Stimulated activated CD8-positive, alpha-beta memory T cell treated with anti-CD3 and anti-CD28 coated beads, Interleukin-4, amount 100 ng/mL, for 24 hours (primary cell): ENCODE measurements at regions not wholly inside any gene's neighbourhood (a gene's known extent, or its start where the extent isn't known, plus 50 kb on each side); places are given as distances from the start of the nearest gene placed in this dataset.

Experiments used
- DNase-seq: peaks from one replicate; pipeline ENCODE4 v3.0.0-alpha.2; 2020; ENCODE audit warnings: low read depth

DNA sequence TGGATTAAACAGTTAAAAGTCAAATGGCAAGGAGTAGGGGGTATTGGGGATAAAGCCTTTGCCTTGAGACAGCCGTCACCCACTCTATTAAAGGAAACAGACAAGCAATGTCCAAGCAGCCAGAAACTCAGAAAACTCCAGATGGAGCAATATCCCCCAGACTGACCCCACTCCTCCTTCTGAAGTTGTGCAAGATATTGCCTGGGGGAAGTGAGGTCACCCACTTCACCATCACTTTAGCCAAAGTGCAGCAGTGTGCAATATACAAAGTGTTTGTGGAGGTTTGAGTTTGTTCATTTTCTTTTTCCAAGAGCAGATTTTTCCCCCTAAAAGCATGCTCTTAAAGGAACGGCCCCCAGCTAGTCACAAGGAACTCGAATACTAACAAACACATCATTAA is 125.1 kb downstream of the ETS2 start:
- DNase-seq: no peak

DNA sequence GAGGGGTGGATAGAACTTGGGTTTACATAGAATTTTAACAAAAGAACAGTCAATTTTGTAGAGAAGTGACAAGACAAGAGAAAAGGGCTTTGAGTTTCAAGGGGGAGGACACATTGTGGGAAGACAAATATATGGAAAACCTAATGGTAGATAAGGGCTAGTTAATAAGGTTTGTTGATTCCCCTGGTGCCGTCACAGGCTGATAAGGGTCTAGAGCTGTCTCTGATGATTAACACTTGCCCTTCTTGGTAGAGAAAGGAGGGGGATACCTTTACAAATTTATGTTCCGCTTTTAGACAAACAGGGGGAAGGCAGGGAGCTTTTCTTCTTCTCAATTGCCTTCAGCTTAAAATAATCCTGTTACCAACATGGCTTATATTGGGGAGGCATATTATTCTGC is 124.3 kb downstream of the ETS2 start:
- no peak for DNase-seq

DNA sequence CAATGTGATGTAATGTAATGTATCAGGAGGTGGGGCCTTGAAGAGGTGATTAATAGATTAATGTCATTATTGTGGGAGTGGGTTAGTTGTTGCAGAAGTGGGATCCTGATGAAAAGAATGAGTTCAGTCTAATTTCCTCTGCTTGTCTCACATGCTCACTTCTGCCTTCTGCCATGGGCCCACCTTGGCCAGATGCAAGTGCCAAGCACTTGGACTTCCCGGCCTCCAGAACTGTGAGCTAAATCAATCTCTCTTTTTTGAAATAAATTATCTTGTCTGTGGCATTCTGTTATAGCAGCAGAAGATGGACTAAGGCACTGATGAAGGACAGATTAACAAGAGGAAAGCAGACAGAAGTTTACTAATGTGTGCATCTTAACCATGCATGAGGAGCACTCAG is 123.9 kb downstream of the ETS2 start:
- no peak for DNase-seq

DNA sequence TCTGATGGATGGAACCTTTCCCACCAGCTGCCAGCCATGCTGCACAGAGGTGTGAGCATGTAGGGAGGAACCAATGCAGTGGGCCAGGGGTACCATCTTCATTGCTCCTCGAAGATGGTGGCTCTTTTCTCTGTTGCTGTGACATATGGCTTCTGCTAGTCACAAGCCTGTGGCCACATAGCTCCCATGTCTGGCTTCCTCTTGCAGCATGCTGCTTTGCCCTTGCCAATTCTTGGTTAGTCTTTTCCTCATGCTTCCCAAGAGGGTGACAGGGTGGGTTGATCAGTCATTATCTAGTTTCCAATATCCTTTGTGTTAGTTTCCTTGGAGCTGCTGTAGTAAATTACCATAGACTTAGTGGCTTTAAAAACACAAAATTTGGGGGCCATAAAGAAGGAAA is 123.4 kb downstream of the ETS2 start:
- DNase-seq: no peak

DNA sequence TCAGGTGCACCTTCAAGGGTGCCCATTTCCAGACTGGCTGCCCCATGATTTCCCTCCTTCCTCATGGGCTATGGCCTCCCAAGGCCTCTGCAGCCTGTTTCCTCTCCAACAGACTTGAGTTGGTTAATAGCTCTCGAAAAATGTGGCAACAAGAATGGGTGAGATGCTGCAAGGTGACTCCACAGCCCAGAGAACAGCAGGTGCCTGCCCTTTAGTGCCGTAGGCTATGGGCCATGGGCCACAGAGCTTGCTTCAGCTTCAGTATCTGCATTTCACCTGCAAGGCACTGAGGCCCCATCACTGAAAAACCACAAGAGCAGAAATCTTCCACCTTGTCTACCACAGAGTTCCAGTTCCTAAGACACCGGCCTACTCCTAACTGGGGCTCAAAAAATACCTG is 122.0 kb downstream of the ETS2 start:
- no peak for DNase-seq

DNA sequence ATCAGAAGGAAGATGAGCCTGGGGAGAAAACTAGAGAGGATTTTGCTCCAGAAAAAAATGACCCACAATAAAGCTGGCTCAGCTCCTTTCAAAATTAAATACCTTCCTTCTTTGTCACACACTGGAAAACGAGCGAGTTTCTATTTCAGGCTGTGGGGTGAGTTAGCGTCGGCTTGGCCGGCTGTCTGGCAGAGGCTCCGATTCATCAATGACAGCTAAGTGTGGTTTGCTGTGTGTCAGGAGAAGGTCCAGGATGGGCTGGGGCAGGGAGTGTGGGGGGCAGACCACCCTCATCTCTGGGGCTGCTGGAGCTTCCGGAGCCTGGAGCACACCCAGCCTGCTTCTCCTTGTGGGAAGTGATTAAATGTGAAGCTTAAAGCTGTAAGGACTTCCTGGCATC is 120.2 kb downstream of the ETS2 start:
- DNase-seq: no peak

DNA sequence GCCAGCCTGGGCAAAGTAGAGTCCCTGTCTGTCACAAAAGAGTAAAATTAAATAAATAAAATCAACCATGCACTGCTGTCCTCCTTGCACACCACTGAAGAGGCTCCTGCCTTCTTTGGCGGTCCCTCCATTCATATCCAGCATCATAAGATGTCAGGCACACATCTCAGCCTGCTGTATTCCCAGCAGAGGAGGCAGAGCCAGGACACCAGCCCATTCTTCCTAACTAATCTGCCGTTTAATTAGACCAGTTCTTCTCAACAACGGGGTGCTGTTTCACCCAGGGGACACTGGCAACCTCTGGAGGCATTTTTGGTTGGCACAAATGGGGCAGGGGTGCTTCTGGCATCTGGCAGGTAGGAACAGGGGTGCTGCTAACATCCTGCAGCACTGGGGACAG is 119.7 kb downstream of the ETS2 start:
- DNase-seq: no peak

DNA sequence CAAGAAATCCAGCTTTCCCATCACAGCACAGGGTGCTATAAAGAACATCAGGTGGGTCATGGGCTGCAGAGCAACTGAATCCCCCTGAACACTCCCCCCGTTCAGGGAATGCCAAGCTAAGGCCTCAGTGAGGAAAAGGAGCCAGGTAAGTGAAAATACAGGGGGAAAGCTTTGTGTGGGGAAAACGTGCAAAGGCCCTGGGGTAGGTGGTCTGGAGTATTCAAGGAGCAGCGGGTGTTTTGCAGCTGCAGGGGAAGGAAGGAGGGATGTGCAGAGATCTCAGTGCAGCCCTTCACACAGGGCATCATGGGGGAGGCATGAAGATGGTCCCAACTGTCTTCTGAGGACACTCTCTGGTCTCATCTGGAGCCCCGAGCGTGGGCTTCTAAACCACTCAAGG is 119.2 kb downstream of the ETS2 start:
- no peak for DNase-seq

DNA sequence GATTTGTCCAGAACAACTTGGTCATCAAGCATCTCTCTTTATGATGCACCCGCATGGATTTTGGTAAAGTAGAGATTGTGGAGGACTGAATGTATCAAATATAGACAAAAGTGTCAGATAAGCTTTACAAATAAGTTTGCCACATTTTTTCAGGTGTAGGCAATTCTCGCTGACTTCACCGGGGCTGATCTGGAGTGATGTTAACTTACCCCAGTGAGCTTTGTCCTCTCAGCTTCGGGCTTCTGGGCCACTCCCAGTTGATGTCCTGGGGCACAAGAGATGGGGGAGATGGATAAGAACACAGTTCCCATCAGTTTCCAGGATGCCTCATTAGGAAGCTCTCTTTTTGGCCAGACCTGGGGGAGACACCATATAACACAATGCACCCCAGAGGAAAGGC is 117.7 kb downstream of the ETS2 start:
- DNase-seq: no peak

DNA sequence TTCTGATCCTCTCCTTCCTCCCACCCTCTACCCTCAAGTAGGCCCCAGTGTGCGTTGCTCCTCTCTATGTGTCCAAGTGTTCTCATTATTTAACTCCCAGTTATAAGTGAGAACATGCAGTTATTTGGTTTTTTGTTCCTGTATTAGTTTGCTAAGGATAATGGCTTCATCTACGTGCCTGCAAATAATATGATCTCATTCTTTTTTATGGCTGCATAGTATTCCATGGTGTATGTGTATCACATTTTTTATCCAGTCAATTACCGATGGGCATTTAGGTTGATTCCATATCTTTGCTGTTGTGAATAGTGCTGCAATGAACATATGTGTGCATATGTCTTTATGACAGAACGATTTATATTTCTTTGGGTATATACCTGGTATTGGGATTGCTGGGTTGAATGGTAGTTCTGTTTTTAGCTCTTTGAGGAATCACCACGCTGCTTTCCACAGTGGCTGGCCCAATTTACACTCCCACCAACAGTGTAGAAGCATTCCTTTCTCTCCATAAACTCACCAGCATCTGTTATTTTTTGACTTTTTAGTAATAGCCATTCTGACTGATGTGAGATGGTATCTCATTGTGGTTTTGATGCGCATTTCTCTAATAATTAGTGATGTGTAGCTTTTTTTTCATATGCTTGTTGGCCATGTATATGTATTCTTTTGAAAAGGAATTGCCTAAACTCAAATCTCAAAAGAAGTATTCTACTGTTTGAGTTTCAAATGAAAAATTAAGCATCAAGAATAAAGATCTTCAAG is 116.9 kb downstream of the ETS2 start:
- no peak for DNase-seq

DNA sequence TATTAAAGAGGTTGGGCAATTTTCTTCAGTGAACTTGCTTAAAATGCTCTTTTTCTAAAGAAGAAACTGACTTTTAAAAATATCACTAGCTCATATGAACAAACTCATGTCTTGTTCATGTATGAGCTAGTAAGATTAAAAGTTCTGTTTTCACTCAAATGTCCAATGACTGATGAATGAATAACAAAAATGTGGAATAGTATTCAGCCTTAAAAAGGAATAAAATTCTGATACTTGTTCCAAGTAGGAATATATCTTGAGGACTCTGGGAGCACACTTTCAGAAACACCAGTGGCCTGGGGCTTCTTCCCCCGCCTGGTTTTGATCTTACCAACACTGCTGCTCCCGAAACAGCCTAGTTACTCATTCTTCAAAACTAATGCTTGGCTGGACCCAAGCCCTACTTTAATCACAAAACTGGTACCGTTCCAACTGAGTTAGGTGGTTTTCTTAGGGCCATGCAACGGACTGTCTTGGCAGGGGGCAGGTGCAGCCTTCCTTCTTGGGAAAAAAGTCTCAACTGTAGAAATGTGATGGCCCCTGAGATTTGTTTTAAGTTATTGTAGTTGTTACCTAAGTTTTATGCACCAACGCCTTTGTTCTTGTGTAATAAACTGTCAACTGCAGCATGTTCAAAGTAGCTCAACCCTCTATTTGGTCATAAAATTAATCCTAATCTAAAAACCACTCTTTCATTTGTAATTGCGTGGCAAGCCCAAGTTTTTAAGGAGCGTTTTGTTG is 116.0 kb downstream of the ETS2 start:
- no peak for DNase-seq

DNA sequence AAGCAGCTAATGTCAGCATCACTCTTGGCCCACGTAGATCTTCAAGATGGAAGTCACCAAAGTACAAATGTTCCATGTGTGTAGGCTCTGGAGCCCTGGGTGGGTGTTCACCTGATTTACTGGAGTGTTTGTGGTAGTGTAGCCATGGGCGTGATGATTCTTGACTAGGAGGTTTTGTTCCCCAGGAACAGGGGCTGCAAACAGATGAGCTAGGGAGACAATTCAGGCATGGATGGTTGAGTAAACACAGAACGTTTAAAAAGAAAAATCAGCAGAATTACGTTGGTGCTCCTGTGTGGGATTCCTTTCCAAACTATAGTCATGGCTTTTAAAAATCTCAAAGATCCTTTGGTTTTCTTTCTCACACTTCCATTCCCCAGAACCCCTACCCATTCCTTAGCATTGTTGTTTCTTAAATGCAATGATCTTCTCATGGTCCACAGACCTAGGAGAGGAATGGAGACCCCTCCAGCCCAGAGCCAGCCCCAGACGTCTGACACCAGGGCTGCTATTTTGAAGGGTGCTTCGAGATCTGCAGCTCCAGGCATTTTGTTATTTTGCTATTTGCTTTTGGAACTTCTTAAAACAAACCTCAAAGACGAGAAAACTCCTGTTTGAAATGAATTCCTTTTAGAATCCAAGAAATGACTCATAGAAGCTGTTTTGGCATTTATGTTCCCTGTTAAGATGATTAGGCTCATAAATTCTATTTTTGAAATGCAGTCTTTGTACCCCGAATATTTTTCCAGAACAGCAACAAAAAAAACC is 115.1 kb downstream of the ETS2 start:
- DNase-seq: no peak

DNA sequence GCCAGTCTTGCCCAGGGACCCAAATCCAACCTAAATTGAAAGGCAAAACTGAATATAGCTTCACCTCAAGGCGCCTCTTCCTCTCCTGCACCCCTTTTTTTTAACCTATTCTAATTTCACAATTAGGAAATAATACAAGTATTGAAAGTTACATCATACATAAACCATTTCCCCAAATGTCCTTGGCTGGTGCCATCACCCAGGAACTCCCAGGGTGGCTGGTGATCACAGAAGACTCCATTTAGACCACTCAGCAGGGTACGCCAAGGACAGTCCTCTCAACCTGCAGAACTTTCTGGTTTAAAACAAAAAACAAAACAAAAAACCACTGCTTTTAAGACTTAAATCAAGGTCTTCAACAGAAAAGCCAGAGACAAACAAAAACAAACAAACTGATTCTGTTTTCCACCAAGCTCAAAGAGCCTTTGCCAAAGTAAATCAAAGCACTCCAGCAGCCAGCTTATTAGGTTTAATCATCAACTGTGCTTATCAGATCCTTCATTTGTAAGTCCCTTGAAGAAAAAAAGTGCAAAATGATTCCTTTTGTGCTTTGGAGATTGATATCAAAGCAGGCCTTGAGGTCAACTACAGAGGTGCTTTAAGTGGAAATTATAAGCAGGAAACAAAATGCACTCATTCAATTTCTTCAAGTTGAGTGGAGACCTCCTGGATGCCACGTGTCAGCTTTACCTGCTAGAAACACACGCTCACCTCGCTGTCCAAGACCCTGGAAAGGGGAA is 113.0 kb downstream of the ETS2 start:
- DNase-seq: no peak

DNA sequence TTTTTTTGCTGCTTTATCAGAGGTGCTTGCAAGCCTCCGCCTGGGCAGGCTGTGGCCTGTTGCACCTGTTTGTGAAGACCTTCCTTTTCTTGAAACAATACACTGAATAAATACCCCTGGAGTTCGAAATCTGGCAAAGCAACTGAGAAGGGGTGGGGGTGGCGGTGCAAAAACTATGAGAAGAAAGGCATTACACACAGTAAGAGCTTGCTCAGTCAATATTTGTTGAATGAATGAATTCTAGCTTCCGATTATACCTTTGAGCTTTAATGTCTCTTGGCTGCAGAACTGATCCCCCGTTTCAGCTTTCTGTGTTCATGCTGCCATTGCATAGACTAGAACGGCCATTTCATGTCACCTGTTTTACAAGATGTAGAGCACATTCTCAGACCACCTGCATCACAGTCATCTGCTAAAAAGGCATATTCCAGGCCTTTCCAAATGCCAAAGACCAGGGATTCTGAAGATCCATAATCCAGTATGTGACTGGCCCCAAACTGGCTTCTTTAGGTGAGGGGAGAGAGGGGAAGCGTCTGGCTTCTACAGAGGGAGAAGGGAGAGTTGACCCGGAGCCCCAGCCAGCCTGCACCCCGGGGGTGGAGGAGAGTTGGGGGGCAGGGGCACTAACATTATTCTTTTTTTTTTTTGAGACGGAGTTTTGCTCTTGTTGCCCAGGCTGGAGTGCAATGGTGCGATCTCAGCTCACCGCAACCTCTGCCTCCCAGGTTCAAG is 111.5 kb downstream of the ETS2 start:
- no peak for DNase-seq

DNA sequence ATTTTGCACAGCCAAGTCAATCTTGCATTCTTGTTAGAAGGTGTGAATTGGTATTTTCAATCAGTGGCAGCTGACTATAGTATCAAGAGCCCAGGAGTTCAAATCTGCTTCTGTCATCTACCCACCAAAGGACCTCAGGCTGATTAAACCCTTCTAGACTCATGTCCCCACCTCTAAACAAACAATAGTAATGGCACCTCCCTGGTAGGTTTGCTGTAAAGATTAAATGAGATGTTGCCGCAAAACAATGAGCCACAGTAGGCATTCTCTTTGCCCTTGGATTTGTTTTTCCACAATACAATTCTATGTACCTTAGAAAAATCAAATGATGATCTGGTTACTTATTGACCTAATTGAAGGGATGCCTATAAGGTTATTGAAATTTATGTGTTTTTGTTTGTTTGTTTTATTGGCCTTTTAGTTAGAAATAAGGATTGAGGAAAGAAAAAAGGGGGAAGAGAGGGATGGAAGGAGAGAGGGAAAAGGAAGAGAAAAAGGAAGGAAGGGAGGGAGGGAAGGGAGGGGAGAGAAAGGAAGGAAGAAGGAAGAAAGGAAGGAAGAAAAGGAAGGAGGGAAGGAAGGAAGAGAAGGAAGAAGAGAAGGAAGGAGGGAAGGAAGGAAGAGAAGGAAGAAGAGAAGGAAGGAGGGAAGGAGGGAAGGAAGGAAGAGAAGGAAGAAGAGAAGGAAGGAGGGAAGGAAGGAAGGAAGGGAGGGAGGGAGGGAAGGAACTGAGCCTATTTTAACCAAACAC is 110.7 kb downstream of the ETS2 start:
- no peak for DNase-seq

DNA sequence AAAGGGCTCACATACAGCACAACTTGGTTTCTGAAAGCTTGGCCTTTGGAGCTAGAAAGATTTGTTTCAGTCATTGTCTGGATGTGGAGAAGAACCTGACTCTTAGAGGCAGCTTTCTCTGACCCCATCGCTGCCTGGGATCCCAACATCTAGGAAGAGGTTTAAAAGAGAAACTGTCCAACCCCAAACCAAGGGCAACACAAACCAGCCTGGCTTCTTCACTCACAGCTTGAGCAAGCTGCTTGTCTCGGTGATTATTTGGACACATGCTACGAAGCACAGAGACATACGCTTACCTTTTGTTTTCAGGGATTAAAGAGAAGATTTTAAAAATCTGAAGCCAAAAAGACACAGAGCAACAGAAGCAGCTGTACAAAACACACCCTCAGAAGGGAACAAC is 109.8 kb downstream of the ETS2 start:
- DNase-seq: no peak

DNA sequence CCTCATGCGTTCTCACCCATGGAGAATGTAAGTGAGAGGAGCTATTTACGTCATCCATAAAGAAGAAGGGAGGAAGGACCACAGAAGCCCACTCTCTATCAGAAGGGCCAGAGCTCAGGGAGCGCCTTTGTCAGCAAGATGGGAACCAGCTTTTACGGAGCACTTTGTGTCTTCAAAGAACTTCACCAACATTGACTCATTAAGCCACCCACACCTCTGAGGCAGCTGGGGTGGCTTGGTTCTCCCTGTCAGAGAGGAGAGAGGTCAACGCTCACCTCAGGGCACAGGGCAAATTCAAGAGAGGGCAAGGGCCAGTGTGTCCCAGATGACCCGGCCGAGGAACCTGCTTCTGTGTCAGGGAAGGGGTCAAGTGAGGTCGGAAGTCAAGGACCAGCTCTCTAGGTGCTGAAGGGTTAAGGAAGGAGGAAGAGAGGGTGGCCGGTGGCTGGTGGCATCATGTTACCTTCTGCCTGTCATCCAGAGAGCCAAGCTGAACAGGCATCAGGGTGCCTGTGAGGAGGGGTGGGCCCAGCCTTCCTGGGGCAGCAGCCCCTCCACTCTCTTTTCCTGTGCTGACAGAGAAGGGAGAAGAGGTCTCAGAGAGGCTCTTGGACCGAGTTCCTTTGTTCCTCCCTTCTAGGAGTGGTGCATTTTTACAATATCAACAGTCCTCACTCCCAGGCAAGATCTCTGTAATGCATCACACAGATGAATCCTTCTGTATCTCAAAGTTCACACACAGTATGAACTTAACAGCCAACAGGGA is 109.0 kb downstream of the ETS2 start:
- no peak for DNase-seq

DNA sequence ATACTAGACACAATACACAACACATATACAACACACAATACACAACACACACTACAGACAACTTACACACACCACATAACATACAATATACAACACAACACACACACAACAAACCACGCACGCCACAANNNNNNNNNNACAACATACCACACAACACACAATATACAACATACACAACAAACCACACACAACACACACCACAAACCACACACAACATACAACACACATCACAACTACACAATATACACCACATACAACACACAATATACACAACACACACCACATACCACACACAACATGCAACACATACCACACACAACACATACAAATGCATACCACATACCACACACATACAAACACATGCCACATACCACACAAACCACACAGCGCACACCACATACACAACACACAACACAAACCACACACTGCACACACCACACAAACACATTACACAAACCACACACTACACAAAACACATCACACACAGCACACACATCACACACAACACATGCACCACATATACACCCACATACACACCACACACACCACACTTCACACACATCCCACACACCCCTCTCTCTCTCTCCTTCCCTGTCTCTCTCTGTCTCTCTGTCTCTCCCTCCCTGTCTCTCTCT is 108.3 kb downstream of the ETS2 start:
- DNase-seq: no peak

DNA sequence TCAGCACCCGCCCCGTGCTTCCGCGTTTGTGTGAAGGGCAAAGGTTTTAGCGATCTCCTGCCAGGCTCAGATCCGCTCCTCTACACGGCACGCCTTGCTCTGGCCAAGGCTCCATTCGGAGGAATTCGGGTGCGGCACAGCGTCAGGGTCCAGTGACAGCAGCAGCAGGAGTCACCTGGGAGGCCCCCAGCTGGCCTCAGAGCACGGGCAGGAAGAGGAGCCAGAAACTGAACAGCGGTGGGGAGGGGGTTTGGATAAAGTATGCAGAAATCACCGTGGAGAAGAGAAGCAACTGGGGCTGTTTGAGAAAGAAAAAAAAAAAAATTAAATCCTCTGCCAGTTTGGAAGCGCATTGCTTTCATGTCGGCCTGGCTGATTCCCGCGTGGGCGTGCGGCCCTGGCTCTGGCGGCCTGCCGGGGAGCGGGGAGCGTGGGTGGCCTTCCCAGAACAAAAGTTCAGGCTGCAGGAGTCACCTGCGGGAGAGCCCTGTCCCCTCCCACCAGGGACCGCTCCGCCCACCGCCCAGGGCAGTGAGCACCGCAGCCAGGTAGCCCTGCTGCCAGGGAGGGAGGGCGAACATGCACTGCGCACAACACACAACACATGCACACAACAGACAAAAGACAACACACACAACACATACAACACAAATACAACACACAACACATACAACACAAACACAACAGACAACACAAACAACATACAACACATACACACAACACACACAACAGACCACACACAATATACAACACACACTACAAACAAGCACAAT is 107.6 kb downstream of the ETS2 start:
- DNase-seq: no peak
